Panc1 (cell line): ENCODE measurements at regions not wholly inside any gene's neighbourhood (a gene's known extent, or its start where the extent isn't known, plus 50 kb on each side); places are given as distances from the start of the nearest gene placed in this dataset.
"Not testable (repeated sequence)": the region's sequence is repeated elsewhere in the genome, so short reads cannot be mapped to it uniquely, and the experiment has no call there.

Source experiments
- ATAC-seq: fragments of 200-7000 bp; cut with Tn5 transposase; 2 replicates; pipeline ENCODE4 v1.9.1; 2020; ENCODE audit warnings: mild to moderate bottlenecking, moderate library complexity
- BruUV-seq: library from RNA; stranded (reverse); fragments of 400-500 nt; replicated peaks from 2 replicates; lab custom pipeline; 2021; lab: Mats Ljungman, UMichigan
- CTCF ChIA-PET: fragments of 300-600 bp; sonication (Branson Sonifier 250); formaldehyde crosslinking; loops from one replicate; lab custom pipeline; 2022; ENCODE audit warnings: antibody characterized with exemption; lab: Charles Lee
- POLR2A ChIA-PET: fragments of 300-600 bp; sonication (Branson Sonifier 250); formaldehyde crosslinking; loops from one replicate; lab custom pipeline; 2022; ENCODE audit warnings: antibody characterized with exemption; lab: Charles Lee
- DNase-seq: peaks from one replicate; pipeline ENCODE4 v3.0.0-alpha.2; 2010; ENCODE audit warnings: low read depth, low spot score
- H3K27ac ChIP-seq: 2 replicates; pipeline ENCODE4 v1.5.1; 2011; ENCODE audit warnings: mild to moderate bottlenecking, low read length, inconsistent platforms
- H3K27me3 ChIP-seq: fragments of 200-500 bp; sonication (Bioruptor generic); 2 replicates; pipeline ENCODE4 v1.6.0; 2014; ENCODE audit warnings: low read length, inconsistent platforms; ENCODE audit not compliant: control insufficient read depth, insufficient read depth
- H3K36me3 ChIP-seq: fragments of 200-500 bp; sonication (Bioruptor generic); 2 replicates; pipeline ENCODE4 v1.5.1; 2014; ENCODE audit warnings: inconsistent platforms, mild to moderate bottlenecking, low read length, moderate library complexity; ENCODE audit not compliant: control insufficient read depth, insufficient read depth
- H3K4me1 ChIP-seq: 2 replicates; pipeline ENCODE4 v1.5.1; 2011; ENCODE audit warnings: inconsistent platforms, mild to moderate bottlenecking, low read length, moderate library complexity; ENCODE audit not compliant: control insufficient read depth, insufficient read depth
- H3K4me3 ChIP-seq, 2 experiments: 2 replicates each; pipeline ENCODE4 v1.5.1; 2011 to 2012; ENCODE audit warnings: low read depth in 2 of 2, low read length in 2 of 2, mild to moderate bottlenecking in 2 of 2, inconsistent platforms in 1 of 2, moderate library complexity in 1 of 2
- H3K9me3 ChIP-seq: fragments of 200-500 bp; sonication (Bioruptor generic); 2 replicates; pipeline ENCODE4 v1.5.1; 2014; ENCODE audit warnings: low read depth, mild to moderate bottlenecking, inconsistent platforms, low read length, moderate library complexity; ENCODE audit not compliant: control insufficient read depth, insufficient read depth
- TCF7L2 ChIP-seq: IDR thresholded peaks from 2 replicates; pipeline ENCODE4 v1.6.1; 2011; ENCODE audit warnings: mild to moderate bottlenecking, low read depth, low read length, inconsistent platforms
- in situ Hi-C: cut with HindIII; loops from 2 replicates; pipeline ENCODE4 v1.10.0; 2016; ENCODE audit warnings: low sequenced_read_pairs, low pct_unique_long_range_greater_than_20kb
- intact Hi-C: fragments of 100-400 bp; cut with micrococcal nuclease; formaldehyde crosslinking; loops from one replicate; pipeline ENCODE4 v1.10.0; 2022; ENCODE audit not compliant: unreplicated experiment

GRCh38 chr15:79779746-79780145 is 117.1 kb downstream of the MTHFS start:
- H3K27ac ChIP-seq = no peak overlapping the region
- H3K4me3 ChIP-seq = no peak overlapping the region
- POLR2A ChIA-PET = interaction anchor here (0.6 kb wide), 1 partner anchor 180 kb away, joined by 5 read pairs; no protein-coding TSS in a partner anchor
- ATAC-seq (no peak), DNase-seq (no peak)
- BruUV-seq = no TSS peak
- no peaks in the 10 kb centered on the region for H3K27me3 ChIP-seq
- H3K36me3 ChIP-seq = no peaks in the 10 kb centered on the region; the same call in 1 of the 2 replicates
- in situ Hi-C loops = no loop called here
- no peaks in the 10 kb centered on the region for H3K9me3 ChIP-seq
- H3K4me1 ChIP-seq = no peaks in the 10 kb centered on the region
- intact Hi-C loops = no loop called here
- no peak for TF ChIP-seq TCF7L2
- CTCF ChIA-PET = interaction anchor here (0.5 kb wide), 1 partner anchor 8 kb away, joined by 4 read pairs; no protein-coding TSS in a partner anchor

GRCh38 chr15:79782307-79782706 is 114.5 kb downstream of the MTHFS start:
- DNase-seq, in situ Hi-C loops, H3K4me1 ChIP-seq, CTCF ChIA-PET, BruUV-seq, POLR2A ChIA-PET, intact Hi-C loops, H3K36me3 ChIP-seq, ATAC-seq, H3K9me3 ChIP-seq, H3K27me3 ChIP-seq, H3K27ac ChIP-seq, H3K4me3 ChIP-seq: not testable (repeated sequence)
